Prostate gland (tissue), 2 donors: ENCODE measurements at regions not wholly inside any gene's neighbourhood (a gene's known extent, or its start where the extent isn't known, plus 50 kb on each side); places are given as distances from the start of the nearest gene placed in this dataset.

Source experiments
- DNase-seq: peaks from one replicate; pipeline ENCODE4 v3.0.0-alpha.2; 2019; ENCODE audit warnings: low spot score
- H3K27ac ChIP-seq, 2 donors: fragments of 200-600 bp; sonication (generic); 2 replicates each; pipeline ENCODE4 v1.5.1; 2017 to 2019
- H3K27me3 ChIP-seq: fragments of 200-600 bp; sonication (generic); replicated peaks from 2 replicates; pipeline ENCODE4 v1.5.1; 2019; ENCODE audit not compliant: insufficient read depth
- H3K36me3 ChIP-seq, 2 donors: fragments of 200-600 bp; sonication (generic); 1 replicate in 1 of 2; 2 replicates in 1 of 2; pipeline versions ENCODE4 v1.5.1 to v1.8.1; 2017 to 2019
- H3K4me1 ChIP-seq: fragments of 200-600 bp; sonication (generic); replicated peaks from 2 replicates; pipeline ENCODE4 v1.5.1; 2019
- H3K4me3 ChIP-seq, 2 donors: fragments of 200-600 bp; sonication (generic); 2 replicates each; pipeline ENCODE4 v1.5.1; 2017 to 2019
- H3K9me3 ChIP-seq: fragments of 200-600 bp; sonication (generic); 2 replicates; pipeline ENCODE4 v1.5.1; 2017
- POLR2A ChIP-seq: fragments of 450-650 bp; IDR thresholded peaks from one replicate; pipeline ENCODE4 v1.6.1; 2016; ENCODE audit warnings: antibody characterized with exemption, mild to moderate bottlenecking
- POLR2AphosphoS5 ChIP-seq: sonication (generic); formaldehyde crosslinking; IDR thresholded peaks from one replicate; pipeline ENCODE4 v1.6.1; 2017; ENCODE audit warnings: antibody characterized with exemption
- WGBS: methylation state at CpG from one replicate; pipeline ENCODE4 v1.1.5; 2018; 5-methylcytosine and 5-hydroxymethylcytosine counted together
- intact Hi-C: fragments of 100-400 bp; cut with DNase I; formaldehyde crosslinking; loops from one replicate; pipeline ENCODE4 v1.14.2; 2022
- TF ChIP-seq, protein P1 (sequence below), 4 experiments: fragments of 200-600 bp in 2 of 4; fragments of 450-650 bp in 2 of 4; sonication (generic) in 2 of 4; IDR thresholded peaks; 1 replicate in 3 of 4; 2 replicates in 1 of 4; pipeline ENCODE4 v1.5.1; 2016 to 2019; ENCODE audit warnings: antibody characterized with exemption in 4 of 4, mild to moderate bottlenecking in 2 of 4, moderate library complexity in 2 of 4

DNA sequence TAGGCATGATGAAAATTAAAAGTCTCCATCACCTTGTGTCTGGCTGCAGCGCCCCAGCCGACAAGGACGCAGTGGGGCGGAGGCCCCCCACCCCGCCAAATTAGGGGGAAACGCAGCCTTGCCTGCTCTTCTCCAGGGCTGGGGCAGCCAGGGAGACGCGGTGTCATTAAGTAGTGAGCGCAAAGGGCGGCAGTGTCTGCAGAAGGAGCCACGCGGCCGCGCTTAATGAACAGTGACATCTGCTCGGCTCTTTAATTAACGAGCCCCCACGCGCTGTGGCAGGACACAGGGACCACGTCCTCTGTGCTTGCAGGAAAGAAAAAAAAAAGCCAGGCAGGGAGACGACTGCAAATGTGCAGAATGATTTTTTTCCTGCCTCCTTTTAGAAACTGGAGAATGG, 93.4 kb upstream of the NCOR2 start:
- Histone ChIP-seq H3K4me1 (no peaks in the 10 kb centered on the region), H3K4me3 (no peak overlapping the region), H3K9me3 (no peaks in the 10 kb centered on the region), H3K27ac (no peak overlapping the region), H3K36me3 (no peaks in the 10 kb centered on the region), H3K27me3 (no peaks in the 10 kb centered on the region)
- intact Hi-C loops: no loop called here
- DNase-seq: no peak
- 66% methylated on average over 20 of the region's 20 CpGs for WGBS
- TF ChIP-seq POLR2A (no peak), POLR2AphosphoS5 (no peak)
- TF ChIP-seq, protein P1, sequence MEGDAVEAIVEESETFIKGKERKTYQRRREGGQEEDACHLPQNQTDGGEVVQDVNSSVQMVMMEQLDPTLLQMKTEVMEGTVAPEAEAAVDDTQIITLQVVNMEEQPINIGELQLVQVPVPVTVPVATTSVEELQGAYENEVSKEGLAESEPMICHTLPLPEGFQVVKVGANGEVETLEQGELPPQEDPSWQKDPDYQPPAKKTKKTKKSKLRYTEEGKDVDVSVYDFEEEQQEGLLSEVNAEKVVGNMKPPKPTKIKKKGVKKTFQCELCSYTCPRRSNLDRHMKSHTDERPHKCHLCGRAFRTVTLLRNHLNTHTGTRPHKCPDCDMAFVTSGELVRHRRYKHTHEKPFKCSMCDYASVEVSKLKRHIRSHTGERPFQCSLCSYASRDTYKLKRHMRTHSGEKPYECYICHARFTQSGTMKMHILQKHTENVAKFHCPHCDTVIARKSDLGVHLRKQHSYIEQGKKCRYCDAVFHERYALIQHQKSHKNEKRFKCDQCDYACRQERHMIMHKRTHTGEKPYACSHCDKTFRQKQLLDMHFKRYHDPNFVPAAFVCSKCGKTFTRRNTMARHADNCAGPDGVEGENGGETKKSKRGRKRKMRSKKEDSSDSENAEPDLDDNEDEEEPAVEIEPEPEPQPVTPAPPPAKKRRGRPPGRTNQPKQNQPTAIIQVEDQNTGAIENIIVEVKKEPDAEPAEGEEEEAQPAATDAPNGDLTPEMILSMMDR (IDR thresholded peaks at IDR 0.05): no peak

DNA sequence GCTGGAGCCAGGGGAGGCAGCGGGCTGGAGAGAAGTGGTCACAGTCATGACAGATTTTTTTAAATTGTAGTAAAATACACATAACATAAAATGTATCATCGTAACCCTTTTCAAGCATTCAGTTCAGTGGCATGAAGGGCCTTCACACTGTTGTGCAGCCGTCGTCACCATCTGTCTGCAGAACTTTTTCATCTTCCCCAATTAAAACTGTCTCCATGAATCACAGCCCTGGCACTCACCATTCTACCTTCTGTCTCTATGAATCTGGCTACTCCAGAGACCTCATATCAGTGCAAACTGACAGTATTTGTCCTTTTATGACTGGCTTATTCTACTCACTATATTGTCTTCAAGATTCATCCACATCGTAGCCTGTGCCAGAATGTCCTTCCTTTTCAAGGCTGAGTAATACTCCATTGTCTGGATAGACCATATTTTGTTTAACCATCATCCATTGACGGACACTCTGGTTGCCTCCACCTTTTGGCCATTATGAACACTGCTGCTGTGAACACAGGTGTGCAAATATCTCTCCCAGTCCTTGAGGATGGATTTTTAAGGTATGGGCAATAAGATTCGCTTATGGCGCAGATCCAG, 91.5 kb upstream of the NCOR2 start:
- H3K4me1 ChIP-seq: no peaks in the 10 kb centered on the region
- 96% methylated on average over 8 of the region's 8 CpGs for WGBS
- TF ChIP-seq POLR2A (no peak), POLR2AphosphoS5 (no peak)
- TF ChIP-seq, protein P1 (IDR thresholded peaks at IDR 0.05): no peak
- DNase-seq: no peak
- no peaks in the 10 kb centered on the region for H3K9me3 ChIP-seq
- intact Hi-C loops: no loop called here
- H3K27ac ChIP-seq: no peak overlapping the region
- H3K36me3 ChIP-seq: no peaks in the 10 kb centered on the region
- H3K4me3 ChIP-seq: no peak overlapping the region
- H3K27me3 ChIP-seq: no peaks in the 10 kb centered on the region

DNA sequence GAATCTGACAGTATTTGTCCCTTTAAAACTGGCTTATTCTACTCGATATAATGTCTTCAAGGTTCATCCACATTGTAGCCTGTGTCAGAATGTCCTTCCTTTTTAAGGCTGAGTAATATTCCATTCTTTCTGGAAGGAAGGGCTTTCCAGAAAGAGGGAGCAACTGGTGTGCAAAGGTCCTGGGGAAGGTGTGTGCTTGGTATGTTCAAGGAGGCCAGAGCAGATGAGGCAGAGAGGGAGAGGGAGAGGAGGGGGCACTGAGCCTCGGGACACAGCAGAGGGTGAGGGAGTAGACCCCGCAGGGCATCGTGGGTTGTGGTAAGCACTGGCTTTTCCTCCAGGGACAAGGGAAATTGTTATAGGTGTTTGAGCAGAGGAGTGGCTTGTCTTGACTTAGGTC, 90.9 kb upstream of the NCOR2 start:
- no peaks in the 10 kb centered on the region for H3K27me3 ChIP-seq
- TF ChIP-seq POLR2AphosphoS5: no peak
- TF ChIP-seq POLR2A: no peak
- TF ChIP-seq, protein P1 (IDR thresholded peaks at IDR 0.05): no peak
- H3K36me3 ChIP-seq: no peaks in the 10 kb centered on the region
- no peaks in the 10 kb centered on the region for H3K4me1 ChIP-seq
- H3K27ac ChIP-seq: no peak overlapping the region
- intact Hi-C loops: no loop called here
- no peak overlapping the region for H3K4me3 ChIP-seq
- WGBS: 89% methylated on average over 4 of the region's 4 CpGs
- no peak for DNase-seq
- H3K9me3 ChIP-seq: no peaks in the 10 kb centered on the region

DNA sequence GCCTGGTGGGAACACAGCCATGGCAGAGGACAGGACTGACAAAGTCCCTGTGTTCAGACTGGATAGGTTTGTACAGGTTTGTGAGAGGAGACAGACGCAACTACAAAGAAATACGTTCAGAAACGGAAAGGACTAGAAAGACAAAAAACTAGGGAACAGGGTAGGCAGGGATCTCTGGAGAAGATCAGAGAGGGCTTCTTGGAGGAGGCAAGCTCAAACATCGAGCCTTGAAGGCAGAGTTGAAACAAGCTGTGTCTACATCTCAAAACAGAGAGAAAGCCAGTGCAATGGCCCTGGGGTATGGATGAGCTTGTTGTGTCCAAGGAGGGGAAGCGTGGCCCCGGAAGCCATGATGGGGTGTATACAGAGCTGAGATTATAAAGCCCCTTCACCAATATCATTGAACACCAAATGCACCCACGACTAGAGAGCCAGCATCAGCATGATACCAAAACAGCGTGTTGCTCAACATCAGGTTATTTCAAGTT, 89.6 kb upstream of the NCOR2 start:
- no peak for DNase-seq
- Histone ChIP-seq H3K36me3 (no peaks in the 10 kb centered on the region), H3K4me1 (no peaks in the 10 kb centered on the region), H3K4me3 (no peak overlapping the region), H3K9me3 (no peaks in the 10 kb centered on the region), H3K27me3 (no peaks in the 10 kb centered on the region), H3K27ac (no peak overlapping the region)
- no peak for TF ChIP-seq POLR2A
- no peak for TF ChIP-seq POLR2AphosphoS5
- TF ChIP-seq, protein P1 (IDR thresholded peaks at IDR 0.05): no peak
- WGBS: 59% methylated on average over 8 of the region's 8 CpGs
- intact Hi-C loops: no loop called here
